A673 (cell line): ENCODE measurements at regions not wholly inside any gene's neighbourhood (a gene's known extent, or its start where the extent isn't known, plus 50 kb on each side); places are given as distances from the start of the nearest gene placed in this dataset.

Source experiments
- CTCF ChIP-seq: fragments of 300-800, 200-600 bp; sonication (generic); conservative IDR thresholded peaks from 2 replicates; pipeline ENCODE4 v1.5.1; 2017; ENCODE audit warnings: low read depth, mild to moderate bottlenecking, antibody characterized with exemption, low read length, moderate library complexity, mixed read lengths
- EZH2 ChIP-seq: fragments of 200-600 bp; sonication (generic); IDR thresholded peaks from 2 replicates; pipeline ENCODE4 v1.6.1; 2017; ENCODE audit warnings: borderline replicate concordance, low read depth, mild to moderate bottlenecking, mixed read lengths, antibody characterized with exemption, low read length; ENCODE audit not compliant: poor library complexity, severe bottlenecking

DNA sequence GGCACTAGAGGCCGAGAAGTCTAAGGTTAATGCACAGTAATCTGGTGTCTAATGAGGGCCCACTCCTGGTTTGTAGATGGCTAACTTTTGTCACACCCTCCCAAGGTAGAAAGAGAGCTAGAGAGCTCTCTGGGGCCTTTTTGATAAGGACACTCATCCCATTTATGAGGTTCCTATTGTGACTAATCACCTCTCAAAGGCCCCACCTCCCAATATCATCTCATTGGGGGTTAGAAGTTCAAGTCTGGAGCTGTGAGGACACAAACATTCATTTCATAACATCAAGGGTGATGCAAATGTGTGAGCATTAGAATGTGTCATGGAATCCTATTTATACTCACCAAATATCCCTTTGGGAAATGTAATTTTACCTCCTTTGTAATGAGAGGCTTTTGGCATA is 79.2 kb upstream of the SLC10A2 start:
- TF ChIP-seq CTCF (no peak), EZH2 (no peak)
